MCF 10A (cell line): ENCODE measurements at regions not wholly inside any gene's neighbourhood (a gene's known extent, or its start where the extent isn't known, plus 50 kb on each side); places are given as distances from the start of the nearest gene placed in this dataset.

Experiments used
- BruUV-seq: library from RNA; stranded (reverse); fragments of 400-500 nt; replicated peaks from 2 replicates; lab custom pipeline; 2021; lab: Mats Ljungman, UMichigan
- CTCF ChIA-PET: fragments of 300-600 bp; sonication (Branson Sonifier 250); formaldehyde crosslinking; extraction: SDS; loops from one replicate; lab custom pipeline; 2021; ENCODE audit warnings: antibody characterized with exemption, inconsistent platforms; lab: Yijun Ruan, JAX
- POLR2A ChIA-PET: fragments of 300-600, 350-650 bp; sonication (Branson Sonifier 250); formaldehyde crosslinking; extraction: SDS; loops from one replicate; lab custom pipeline; 2020; ENCODE audit warnings: antibody characterized with exemption, inconsistent platforms; lab: Yijun Ruan, JAX
- DNase-seq: peaks from one replicate; pipeline ENCODE4 v3.0.0-alpha.2; 2018; ENCODE audit not compliant: unreplicated experiment
- H3K27ac Mint-ChIP-seq: one replicate; pipeline ENCODE4 v1.8.0; 2022; ENCODE audit warnings: mild to moderate bottlenecking, low read depth, mixed read lengths; ENCODE audit not compliant: unreplicated experiment
- H3K27me3 Mint-ChIP-seq: one replicate; pipeline ENCODE4 v1.8.0; 2022; ENCODE audit warnings: mixed read lengths; ENCODE audit not compliant: insufficient read depth, unreplicated experiment
- H3K36me3 Mint-ChIP-seq: one replicate; pipeline ENCODE4 v1.8.0; 2022; ENCODE audit warnings: mild to moderate bottlenecking, moderate library complexity, mixed read lengths; ENCODE audit not compliant: insufficient read depth, unreplicated experiment
- H3K4me1 Mint-ChIP-seq: one replicate; pipeline ENCODE4 v1.8.0; 2022; ENCODE audit warnings: mixed read lengths; ENCODE audit not compliant: insufficient read depth, unreplicated experiment
- H3K4me3 Mint-ChIP-seq: one replicate; pipeline ENCODE4 v1.8.0; 2022; ENCODE audit warnings: mild to moderate bottlenecking, moderate library complexity, mixed read lengths; ENCODE audit not compliant: unreplicated experiment
- H3K9me3 Mint-ChIP-seq: one replicate; pipeline ENCODE4 v1.8.0; 2022; ENCODE audit warnings: mixed read lengths; ENCODE audit not compliant: unreplicated experiment
- CTCF ChIP-seq: fragments of 200-600 bp; IDR thresholded peaks from one replicate; pipeline ENCODE4 v1.8.0; 2022; ENCODE audit warnings: antibody characterized with exemption, mild to moderate bottlenecking; ENCODE audit not compliant: unreplicated experiment
- intact Hi-C: fragments of 100-400 bp; cut with micrococcal nuclease; formaldehyde crosslinking; loops from 2 replicates; pipeline ENCODE4 v1.14.1; 2022

- H3K27me3 Mint-ChIP-seq = no peaks in the 10 kb centered on the region
- intact Hi-C loops = no loop called here
- no peaks in the 10 kb centered on the region for H3K4me1 Mint-ChIP-seq
- H3K27ac Mint-ChIP-seq = no peak overlapping the region
- ChIA-PET CTCF (interaction anchor here (0.6 kb wide), 1 partner anchor 480 kb away, joined by 3 read pairs; no protein-coding TSS in a partner anchor), POLR2A (interaction anchor here (0.7 to 1.7 kb wide), 3 partner anchors 10 to 31 kb away, joined by 3 to 4 read pairs (median 4); no protein-coding TSS in a partner anchor)
- no peak for DNase-seq
- no TSS peak for BruUV-seq
- TF ChIP-seq CTCF = no peak
- H3K4me3 Mint-ChIP-seq = no peak overlapping the region
- H3K9me3 Mint-ChIP-seq = no peaks in the 10 kb centered on the region
- peaks cover 5% of the 10 kb centered on the region for H3K36me3 Mint-ChIP-seq
Observed at GRCh38 chr5:124692950-124693349, 53.5 kb downstream of the ZNF608 start.

GRCh38 chr5:124692324-124692723, 54.1 kb downstream of the ZNF608 start:
- DNase-seq = no peak
- Mint-ChIP-seq H3K9me3 (no peaks in the 10 kb centered on the region), H3K4me3 (no peak overlapping the region), H3K27ac (no peak overlapping the region), H3K27me3 (no peaks in the 10 kb centered on the region), H3K36me3 (peaks cover 5% of the 10 kb centered on the region), H3K4me1 (no peaks in the 10 kb centered on the region)
- CTCF ChIA-PET = interaction anchor here (0.6 to 0.7 kb wide), 2 partner anchors 334 to 481 kb away, joined by 3 to 4 read pairs; no protein-coding TSS in a partner anchor
- POLR2A ChIA-PET = interaction anchor here (0.7 to 1.7 kb wide), 3 partner anchors 9 to 50 kb away, joined by 3 to 4 read pairs (median 4); no protein-coding TSS in a partner anchor
- BruUV-seq = no TSS peak
- intact Hi-C loops = no loop called here
- TF ChIP-seq CTCF = no peak

- no peaks in the 10 kb centered on the region for H3K9me3 Mint-ChIP-seq
- no peak for DNase-seq
- BruUV-seq = no TSS peak
- no peaks in the 10 kb centered on the region for H3K4me1 Mint-ChIP-seq
- H3K4me3 Mint-ChIP-seq = no peak overlapping the region
- no peak overlapping the region for H3K27ac Mint-ChIP-seq
- ChIA-PET CTCF (interaction anchor here (0.7 to 1.8 kb wide), 2 partner anchors 21 to 71 kb away, joined by 4 read pairs; no protein-coding TSS in a partner anchor), POLR2A (interaction anchor here (0.6 kb wide), 1 partner anchor 384 kb away, joined by 3 read pairs; no protein-coding TSS in a partner anchor)
- no peaks in the 10 kb centered on the region for H3K27me3 Mint-ChIP-seq
- TF ChIP-seq CTCF = no peak
- intact Hi-C loops = no loop called here
- peaks cover 10% of the 10 kb centered on the region for H3K36me3 Mint-ChIP-seq
Observed at GRCh38 chr5:124689653-124690052, 56.8 kb downstream of the ZNF608 start.

- H3K4me3 Mint-ChIP-seq = no peak overlapping the region
- no peaks in the 10 kb centered on the region for H3K9me3 Mint-ChIP-seq
- no peak for DNase-seq
- BruUV-seq = no TSS peak
- no peak for TF ChIP-seq CTCF
- intact Hi-C loops = no loop called here
- H3K4me1 Mint-ChIP-seq = peaks cover 6% of the 10 kb centered on the region
- peaks cover 17% of the 10 kb centered on the region for H3K36me3 Mint-ChIP-seq
- ChIA-PET CTCF (interaction anchor here (0.6 kb wide), 1 partner anchor 343 kb away, joined by 3 read pairs; no protein-coding TSS in a partner anchor), POLR2A (interaction anchor here (0.7 to 1.2 kb wide), 2 partner anchors 12 to 875 kb away, joined by 3 read pairs; no protein-coding TSS in a partner anchor)
- H3K27me3 Mint-ChIP-seq = no peaks in the 10 kb centered on the region
- H3K27ac Mint-ChIP-seq = no peak overlapping the region
Observed at GRCh38 chr5:124686239-124687004, 60.0 kb downstream of the ZNF608 start.
